HCT116 (cell line): ENCODE measurements at regions not wholly inside any gene's neighbourhood (a gene's known extent, or its start where the extent isn't known, plus 50 kb on each side); places are given as distances from the start of the nearest gene placed in this dataset.

Experiments used
- ATAC-seq: fragments of 200-7000 bp; cut with Tn5 transposase; 2 replicates; pipeline ENCODE4 v1.9.1; 2020; ENCODE audit warnings: mild to moderate bottlenecking, moderate library complexity
- BruUV-seq: library from RNA; stranded (reverse); fragments of 400-500 nt; replicated peaks from 2 replicates; lab custom pipeline; 2021; lab: Mats Ljungman, UMichigan
- CTCF ChIA-PET: fragments of 300-600 bp; sonication (Branson Sonifier 250); formaldehyde crosslinking; loops from one replicate; lab custom pipeline; 2021; ENCODE audit warnings: antibody characterized with exemption; lab: Charles Lee
- POLR2A ChIA-PET: fragments of 300-600, 350-600 bp; sonication (Branson Sonifier 250); formaldehyde crosslinking; loops from one replicate; lab custom pipeline; 2021; ENCODE audit warnings: antibody characterized with exemption; lab: Charles Lee
- RAD21 ChIA-PET, 2 experiments: fragments of 300-600 bp; sonication (Branson Sonifier 250); formaldehyde crosslinking; loops; one replicate each; lab custom pipeline; 2023; ENCODE audit warnings: low total read pairs in 2 of 2; ENCODE audit not compliant: uncharacterized antibody in 2 of 2, unreplicated experiment in 2 of 2, low non-redundant PET in 1 of 2; lab: Charles Lee
- DNase-seq: peaks from one replicate; pipeline ENCODE4 v3.0.0-alpha.2; 2010; ENCODE audit warnings: low read depth, low spot score
- H2AFZ ChIP-seq: fragments of 200-600 bp; shearing (Covaris generic), sonication (generic); 2 replicates; pipeline ENCODE4 v1.6.1; 2017; ENCODE audit warnings: low read depth, mixed run types, mixed read lengths, antibody characterized with exemption, low read length; ENCODE audit not compliant: poor library complexity, severe bottlenecking
- H3K27ac ChIP-seq: 2 replicates; pipeline ENCODE4 v1.5.1; 2012; ENCODE audit warnings: low read depth, low read length
- H3K27me3 ChIP-seq: fragments of 200-600 bp; sonication (generic); 2 replicates; pipeline ENCODE4 v1.6.1; 2016; ENCODE audit warnings: mixed run types, low read length, mixed read lengths; ENCODE audit not compliant: insufficient read depth
- H3K36me3 ChIP-seq, 2 experiments: fragments of 200-500 bp in 1 of 2; fragments of 200-600 bp in 1 of 2; sonication (Bioruptor generic) in 1 of 2; sonication (generic) in 1 of 2; 2 replicates each; pipeline versions ENCODE4 v1.5.1 to v1.6.1; 2014 to 2016; ENCODE audit warnings: low read length in 2 of 2, inconsistent platforms in 1 of 2, mixed read lengths in 1 of 2, mixed run types in 1 of 2; ENCODE audit not compliant: insufficient read depth in 2 of 2, control insufficient read depth in 1 of 2
- H3K4me1 ChIP-seq, 2 experiments: fragments of 200-600 bp in 1 of 2; sonication (generic) in 1 of 2; 2 replicates each; pipeline versions ENCODE4 v1.5.1 to v1.6.1; 2012 to 2017; ENCODE audit warnings: low read length in 2 of 2, inconsistent platforms in 1 of 2, mild to moderate bottlenecking in 1 of 2, mixed read lengths in 1 of 2, mixed run types in 1 of 2, moderate library complexity in 1 of 2; ENCODE audit not compliant: insufficient read depth in 2 of 2, control insufficient read depth in 1 of 2
- H3K4me2 ChIP-seq: fragments of 200-600 bp; sonication (generic); 2 replicates; pipeline ENCODE4 v1.6.1; 2017; ENCODE audit warnings: mixed run types, low read length, mixed read lengths
- H3K4me3 ChIP-seq, 2 experiments: fragments of 200-600 bp in 1 of 2; sonication (generic) in 1 of 2; replicated peaks in 1 of 2; 2 replicates each; pipeline ENCODE4 v1.5.1; 2011 to 2016; ENCODE audit warnings: low read length in 2 of 2, control low read depth in 1 of 2, low read depth in 1 of 2, mild to moderate bottlenecking in 1 of 2, mixed read lengths in 1 of 2, mixed run types in 1 of 2
- H3K79me2 ChIP-seq: fragments of 200-600 bp; sonication (generic); 2 replicates; pipeline ENCODE4 v1.6.1; 2017; ENCODE audit warnings: mild to moderate bottlenecking, mixed run types, low read length, moderate library complexity, mixed read lengths; ENCODE audit not compliant: insufficient read depth
- H3K9ac ChIP-seq: fragments of 200-600 bp; sonication (generic); 2 replicates; pipeline ENCODE4 v1.6.1; 2016; ENCODE audit warnings: low read length, mixed read lengths
- H3K9me2 ChIP-seq: fragments of 200-600 bp; sonication (generic), shearing (Covaris generic); 2 replicates; pipeline ENCODE4 v1.6.1; 2017; ENCODE audit warnings: mixed run types, mild to moderate bottlenecking, moderate library complexity; ENCODE audit not compliant: insufficient read depth
- H3K9me3 ChIP-seq, 2 experiments: fragments of 200-500 bp in 1 of 2; fragments of 200-600 bp in 1 of 2; sonication (Bioruptor generic) in 1 of 2; sonication (generic) in 1 of 2; 2 replicates each; pipeline ENCODE4 v1.6.1; 2014 to 2017; ENCODE audit warnings: low read length in 2 of 2, mixed read lengths in 2 of 2, inconsistent platforms in 1 of 2, low read depth in 1 of 2, mild to moderate bottlenecking in 1 of 2, mixed run types in 1 of 2, moderate library complexity in 1 of 2; ENCODE audit not compliant: control insufficient read depth in 1 of 2, insufficient read depth in 1 of 2
- H4K20me1 ChIP-seq: fragments of 200-600 bp; sonication (generic), shearing (Covaris generic); 2 replicates; pipeline ENCODE4 v1.6.1; 2017; ENCODE audit warnings: mixed run types, mild to moderate bottlenecking, moderate library complexity; ENCODE audit not compliant: insufficient read depth
- CBX3 ChIP-seq: IDR thresholded peaks from 2 replicates; pipeline ENCODE4 v1.6.1; 2012; ENCODE audit warnings: low read depth
- CEBPB ChIP-seq: IDR thresholded peaks from 2 replicates; pipeline ENCODE4 v1.6.1; 2012; ENCODE audit warnings: low read depth
- CTCF ChIP-seq, 3 experiments: fragments of 200-600 bp in 1 of 3; sonication (generic) in 1 of 3; IDR thresholded peaks in 2 of 3; conservative IDR thresholded peaks in 1 of 3; 2 replicates each; pipeline ENCODE4 v1.5.1; 2012 to 2017; ENCODE audit warnings: low read depth in 2 of 3, low read length in 2 of 3, antibody characterized with exemption in 1 of 3, borderline replicate concordance in 1 of 3, control low read depth in 1 of 3, mild to moderate bottlenecking in 1 of 3, mixed read lengths in 1 of 3, mixed run types in 1 of 3, moderate library complexity in 1 of 3; ENCODE audit not compliant: insufficient read depth in 1 of 3
- EGR1 ChIP-seq: IDR thresholded peaks from 2 replicates; pipeline ENCODE4 v1.6.1; 2012; ENCODE audit warnings: low read depth
- POLR2A ChIP-seq: IDR thresholded peaks from 2 replicates; pipeline ENCODE4 v1.7.0; 2011; ENCODE audit warnings: borderline replicate concordance; ENCODE audit not compliant: insufficient read depth, insufficient read length; ENCODE audit errors: extremely low read depth
- SP1 ChIP-seq: IDR thresholded peaks from 2 replicates; pipeline ENCODE4 v1.6.1; 2012; ENCODE audit warnings: low read depth
- SRF ChIP-seq: IDR thresholded peaks from 2 replicates; pipeline ENCODE4 v1.6.1; 2012; ENCODE audit warnings: low read depth
- TCF7L2 ChIP-seq: IDR thresholded peaks from 2 replicates; pipeline ENCODE4 v1.7.0; 2011; ENCODE audit warnings: borderline replicate concordance, inconsistent platforms; ENCODE audit not compliant: insufficient read depth, insufficient read length; ENCODE audit errors: extremely low read depth
- ZFX ChIP-seq: fragments of 450-650 bp; IDR thresholded peaks from 2 replicates; pipeline ENCODE4 v1.6.1; 2017
- intact Hi-C: fragments of 100-400 bp; cut with micrococcal nuclease; formaldehyde crosslinking; loops from 2 replicates; pipeline ENCODE4 v1.10.0; 2022

- Histone ChIP-seq H3K4me3 (no peak overlapping the region), H3K4me2 (no peak overlapping the region), H2AFZ (no peak overlapping the region), H4K20me1 (no peaks in the 10 kb centered on the region), H3K27ac (no peak overlapping the region), H3K9ac (no peak overlapping the region), H3K36me3 (no peaks in the 10 kb centered on the region), H3K9me2 (no peaks in the 10 kb centered on the region), H3K9me3 (no peaks in the 10 kb centered on the region), H3K79me2 (no peaks in the 10 kb centered on the region), H3K4me1 (no peaks in the 10 kb centered on the region), H3K27me3 (no peaks in the 10 kb centered on the region)
- RAD21 ChIA-PET = no interaction called here
- POLR2A ChIA-PET = no interaction called here
- DNase-seq = no peak
- no TSS peak for BruUV-seq
- CTCF ChIA-PET = no interaction called here
- intact Hi-C loops = no loop called here
- no peak for TF ChIP-seq SRF
- no peak for TF ChIP-seq POLR2A
- no peak for TF ChIP-seq CEBPB
- TF ChIP-seq TCF7L2 = no peak
- TF ChIP-seq ZFX = no peak
- no peak for TF ChIP-seq CBX3
- no peak for TF ChIP-seq EGR1
- no peak for ATAC-seq
These were observed 157.5 kb downstream of the CYP26B1 start for GRCh38 chr2:71990122-71990521.

- Histone ChIP-seq H3K9ac (no peak overlapping the region), H3K9me2 (no peaks in the 10 kb centered on the region), H3K36me3 (no peaks in the 10 kb centered on the region), H3K4me1 (no peaks in the 10 kb centered on the region), H3K4me2 (no peak overlapping the region), H3K4me3 (no peak overlapping the region), H3K27ac (no peak overlapping the region), H3K79me2 (no peaks in the 10 kb centered on the region), H2AFZ (no peak overlapping the region), H3K27me3 (no peaks in the 10 kb centered on the region), H4K20me1 (no peaks in the 10 kb centered on the region), H3K9me3 (no peaks in the 10 kb centered on the region)
- ATAC-seq (no peak), DNase-seq (no peak)
- POLR2A ChIA-PET = no interaction called here
- intact Hi-C loops = no loop called here
- TF ChIP-seq CTCF (IDR thresholded peaks at IDR 0.05 in 2 of 3, conservative IDR thresholded peaks at IDR 0.05 in 1 of 3; ENCODE audit: borderline replicate concordance in 1 of 3, insufficient read depth in 1 of 3, low read depth in 2 of 3, low read length in 2 of 3) (no peak), SP1 (no peak), CEBPB (no peak)
- CTCF ChIA-PET = no interaction called here
- RAD21 ChIA-PET = no interaction called here
- BruUV-seq = no TSS peak
These were observed 158.0 kb downstream of the CYP26B1 start for GRCh38 chr2:71989671-71990070.
